H9 (cell line): ENCODE measurements at regions not wholly inside any gene's neighbourhood (a gene's known extent, or its start where the extent isn't known, plus 50 kb on each side); places are given as distances from the start of the nearest gene placed in this dataset.

Experiments used
- DNase-seq: peaks from one replicate; pipeline ENCODE4 v3.0.0-alpha.2; 2017
- H2AFZ ChIP-seq: one replicate; pipeline ENCODE4 v1.6.1; 2013; ENCODE audit warnings: mild to moderate bottlenecking, low read length, control low read depth, moderate library complexity
- H2AK5ac ChIP-seq: 2 replicates; pipeline ENCODE4 v1.6.1; 2013; ENCODE audit warnings: low read length, control low read depth, mixed read lengths; ENCODE audit not compliant: insufficient read length
- H2BK120ac ChIP-seq: one replicate; pipeline ENCODE4 v1.6.1; 2013; ENCODE audit warnings: low read depth, mild to moderate bottlenecking, low read length, control low read depth, inconsistent platforms; ENCODE audit not compliant: poor library complexity, severe bottlenecking
- H2BK12ac ChIP-seq: 2 replicates; pipeline ENCODE4 v1.6.1; 2013; ENCODE audit warnings: low read length, control low read depth, mixed read lengths, low read depth; ENCODE audit not compliant: insufficient read length
- H2BK15ac ChIP-seq: 2 replicates; pipeline ENCODE4 v1.6.1; 2013; ENCODE audit warnings: low read depth, low read length, control low read depth
- H2BK20ac ChIP-seq: one replicate; pipeline ENCODE4 v1.6.1; 2013; ENCODE audit warnings: low read depth, mild to moderate bottlenecking, low read length, control low read depth, inconsistent platforms; ENCODE audit not compliant: poor library complexity, severe bottlenecking
- H2BK5ac ChIP-seq: 2 replicates; pipeline ENCODE4 v1.6.1; 2013; ENCODE audit warnings: low read length, control low read depth, mixed read lengths; ENCODE audit not compliant: insufficient read length
- H3K14ac ChIP-seq: 2 replicates; pipeline ENCODE4 v1.6.1; 2013; ENCODE audit warnings: low read length, control low read depth; ENCODE audit not compliant: insufficient read depth
- H3K18ac ChIP-seq: 2 replicates; pipeline ENCODE4 v1.6.1; 2013; ENCODE audit warnings: low read depth, mild to moderate bottlenecking, mixed read lengths, low read length, control low read depth; ENCODE audit not compliant: insufficient read length
- H3K23ac ChIP-seq: 2 replicates; pipeline ENCODE4 v1.6.1; 2013; ENCODE audit warnings: low read length, control low read depth, mixed read lengths, low read depth; ENCODE audit not compliant: insufficient read length
- H3K23me2 ChIP-seq: 2 replicates; pipeline ENCODE4 v1.6.1; 2013; ENCODE audit warnings: low read depth, mild to moderate bottlenecking, mixed read lengths, low read length, control low read depth; ENCODE audit not compliant: insufficient read length, poor library complexity, severe bottlenecking
- H3K27ac ChIP-seq: 2 replicates; pipeline ENCODE4 v1.5.1; 2013; ENCODE audit warnings: low read length, control low read depth, mixed read lengths, low read depth; ENCODE audit not compliant: insufficient read length
- H3K27me3 ChIP-seq: 2 replicates; pipeline ENCODE4 v1.6.1; 2013; ENCODE audit warnings: low read length, control low read depth, inconsistent platforms; ENCODE audit not compliant: insufficient read depth
- H3K4ac ChIP-seq: 2 replicates; pipeline ENCODE4 v1.6.1; 2013; ENCODE audit warnings: low read depth, mild to moderate bottlenecking, control low read depth, inconsistent platforms, low read length, moderate library complexity
- H3K4me1 ChIP-seq: 2 replicates; pipeline ENCODE4 v1.6.1; 2013; ENCODE audit warnings: low read length, control low read depth, inconsistent platforms; ENCODE audit not compliant: insufficient read depth
- H3K4me2 ChIP-seq: 2 replicates; pipeline ENCODE4 v1.6.1; 2013; ENCODE audit warnings: low read length, control low read depth, mixed read lengths; ENCODE audit not compliant: insufficient read length, insufficient read depth
- H3K56ac ChIP-seq: 2 replicates; pipeline ENCODE4 v1.6.1; 2013; ENCODE audit warnings: low read depth, mild to moderate bottlenecking, mixed read lengths, low read length, control low read depth; ENCODE audit not compliant: insufficient read length
- H3K79me1 ChIP-seq: 2 replicates; pipeline ENCODE4 v1.6.1; 2013; ENCODE audit warnings: low read depth, mild to moderate bottlenecking, moderate library complexity, low read length, control low read depth, inconsistent platforms; ENCODE audit not compliant: insufficient read depth, poor library complexity, severe bottlenecking
- H3K79me2 ChIP-seq: 2 replicates; pipeline ENCODE4 v1.6.1; 2013; ENCODE audit warnings: low read length, control low read depth, inconsistent platforms; ENCODE audit not compliant: insufficient read depth
- H3K9ac ChIP-seq: 2 replicates; pipeline ENCODE4 v1.6.1; 2013; ENCODE audit warnings: low read length, control low read depth, mixed read lengths; ENCODE audit not compliant: insufficient read length; ENCODE audit errors: extremely low read depth
- H3K9me3 ChIP-seq: one replicate; pipeline ENCODE4 v1.6.1; 2013; ENCODE audit warnings: low read depth, low read length, inconsistent platforms; ENCODE audit not compliant: control insufficient read depth
- H3T11ph ChIP-seq: one replicate; pipeline ENCODE4 v1.6.1; 2013; ENCODE audit warnings: mild to moderate bottlenecking, low read length, control low read depth, inconsistent platforms
- H4K20me1 ChIP-seq: one replicate; pipeline ENCODE4 v1.6.1; 2013; ENCODE audit not compliant: control insufficient read depth, insufficient read length, insufficient read depth
- H4K5ac ChIP-seq: 2 replicates; pipeline ENCODE4 v1.6.1; 2013; ENCODE audit warnings: low read depth, mild to moderate bottlenecking, mixed read lengths, low read length, control low read depth; ENCODE audit not compliant: insufficient read length
- H4K8ac ChIP-seq: replicated peaks from 2 replicates; pipeline ENCODE4 v1.6.1; 2013; ENCODE audit warnings: low read length, control low read depth, mixed read lengths, low read depth; ENCODE audit not compliant: insufficient read length
- H4K91ac ChIP-seq: 2 replicates; pipeline ENCODE4 v1.6.1; 2013; ENCODE audit warnings: low read depth, mild to moderate bottlenecking, moderate library complexity, mixed read lengths, low read length, control low read depth; ENCODE audit not compliant: insufficient read length
- H3K27ac Mint-ChIP-seq, 3 experiments: 2 replicates in 2 of 3; 3 replicates in 1 of 3; pipeline ENCODE4 v1.8.0; 2020 to 2021; ENCODE audit warnings: mixed read lengths in 3 of 3, mild to moderate bottlenecking in 1 of 3, moderate library complexity in 1 of 3
- H3K27me3 Mint-ChIP-seq: 2 replicates; pipeline ENCODE4 v1.8.0; 2021; ENCODE audit warnings: low read depth, mild to moderate bottlenecking, moderate library complexity, mixed read lengths
- H3K36me3 Mint-ChIP-seq, 3 experiments: 2 replicates in 2 of 3; 3 replicates in 1 of 3; pipeline ENCODE4 v1.8.0; 2020 to 2021; ENCODE audit warnings: low read depth in 3 of 3, mixed read lengths in 3 of 3; ENCODE audit not compliant: insufficient read depth in 1 of 3
- H3K4me1 Mint-ChIP-seq, 2 experiments: 2 replicates each; pipeline ENCODE4 v1.8.0; 2020; ENCODE audit warnings: mixed read lengths in 2 of 2
- H3K4me3 Mint-ChIP-seq, 2 experiments: 2 replicates in 1 of 2; 3 replicates in 1 of 2; pipeline ENCODE4 v1.8.0; 2020 to 2021; ENCODE audit warnings: mild to moderate bottlenecking in 2 of 2, mixed read lengths in 2 of 2, moderate library complexity in 1 of 2
- H3K9me3 Mint-ChIP-seq, 2 experiments: 2 replicates in 1 of 2; 3 replicates in 1 of 2; pipeline ENCODE4 v1.8.0; 2020; ENCODE audit warnings: mild to moderate bottlenecking in 2 of 2, mixed read lengths in 2 of 2, moderate library complexity in 1 of 2
- WGBS: extraction: QIAGEN DNeasy Blood & Tissue Kit; methylation state at CpG from one replicate; pipeline ENCODE4 v1.1.7; 2013; ENCODE audit warnings: missing lambda C conversion rate, low lambda C conversion rate, mixed read lengths; ENCODE audit not compliant: insufficient read length; ENCODE audit errors: extremely low coverage; 5-methylcytosine and 5-hydroxymethylcytosine counted together
- TF ChIP-seq, protein P1 (sequence below): fragments of 200-600 bp; sonication (generic); conservative IDR thresholded peaks from 3 replicates; pipeline ENCODE4 v1.8.0; 2021; ENCODE audit warnings: antibody characterized with exemption, mild to moderate bottlenecking

DNA sequence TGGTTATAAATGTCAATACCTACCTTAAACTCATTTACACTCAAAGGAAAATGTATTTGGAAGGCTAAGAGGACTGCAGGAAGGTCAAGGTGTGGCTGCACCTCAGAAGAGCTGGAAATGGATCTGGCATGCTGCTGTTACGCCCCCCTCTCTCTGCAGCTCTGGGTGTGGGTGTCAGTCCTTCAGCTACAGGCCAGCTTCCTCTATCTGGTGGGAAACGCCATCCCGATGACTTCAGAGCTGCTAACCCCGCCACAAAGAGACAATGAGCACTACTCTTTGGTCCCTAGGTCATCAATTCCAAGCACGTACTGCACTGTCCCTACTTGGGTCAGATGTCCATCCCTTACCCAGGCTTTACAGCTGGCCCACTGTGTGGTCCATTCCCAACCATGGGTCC is 74.2 kb downstream of the TEX35 start:
- Histone ChIP-seq H3K14ac (no peak overlapping the region), H3K56ac (no peak overlapping the region), H3K79me1 (no peaks in the 10 kb centered on the region), H2BK5ac (no peak overlapping the region), H4K91ac (no peak overlapping the region), H3K23me2 (no peaks in the 10 kb centered on the region), H2BK15ac (no peak overlapping the region), H4K8ac (no peak overlapping the region), H3K9ac (no peak overlapping the region), H3T11ph (no peak overlapping the region), H3K4ac (no peak overlapping the region), H3K18ac (no peak overlapping the region), H2BK120ac (no peak overlapping the region), H3K9me3 (no peaks in the 10 kb centered on the region), H2AFZ (no peak overlapping the region), H2BK20ac (no peak overlapping the region), H3K4me2 (no peak overlapping the region), H2AK5ac (no peak overlapping the region), H3K27me3 (no peaks in the 10 kb centered on the region), H4K5ac (no peak overlapping the region), H3K27ac (no peak overlapping the region), H3K79me2 (no peaks in the 10 kb centered on the region), H3K4me1 (peaks cover under 1% of the 10 kb centered on the region; the same call in 1 of the 2 replicates), H3K23ac (no peak overlapping the region), H4K20me1 (no peaks in the 10 kb centered on the region), H2BK12ac (no peak overlapping the region)
- Mint-ChIP-seq H3K4me1 (peaks cover 12 to 18% of the 10 kb centered on the region in 2 experiments), H3K9me3 (peaks cover 12 to 13% of the 10 kb centered on the region in 2 experiments), H3K36me3 (peaks cover 0 to 12% (median 3%) of the 10 kb centered on the region in 3 experiments; a peak in 5 of 7 replicates), H3K4me3 (no peak overlapping the region), H3K27me3 (peaks cover 35% of the 10 kb centered on the region), H3K27ac (no peak overlapping the region; a peak in 1 of 7 replicates)
- no peak for DNase-seq
- TF ChIP-seq, protein P1, sequence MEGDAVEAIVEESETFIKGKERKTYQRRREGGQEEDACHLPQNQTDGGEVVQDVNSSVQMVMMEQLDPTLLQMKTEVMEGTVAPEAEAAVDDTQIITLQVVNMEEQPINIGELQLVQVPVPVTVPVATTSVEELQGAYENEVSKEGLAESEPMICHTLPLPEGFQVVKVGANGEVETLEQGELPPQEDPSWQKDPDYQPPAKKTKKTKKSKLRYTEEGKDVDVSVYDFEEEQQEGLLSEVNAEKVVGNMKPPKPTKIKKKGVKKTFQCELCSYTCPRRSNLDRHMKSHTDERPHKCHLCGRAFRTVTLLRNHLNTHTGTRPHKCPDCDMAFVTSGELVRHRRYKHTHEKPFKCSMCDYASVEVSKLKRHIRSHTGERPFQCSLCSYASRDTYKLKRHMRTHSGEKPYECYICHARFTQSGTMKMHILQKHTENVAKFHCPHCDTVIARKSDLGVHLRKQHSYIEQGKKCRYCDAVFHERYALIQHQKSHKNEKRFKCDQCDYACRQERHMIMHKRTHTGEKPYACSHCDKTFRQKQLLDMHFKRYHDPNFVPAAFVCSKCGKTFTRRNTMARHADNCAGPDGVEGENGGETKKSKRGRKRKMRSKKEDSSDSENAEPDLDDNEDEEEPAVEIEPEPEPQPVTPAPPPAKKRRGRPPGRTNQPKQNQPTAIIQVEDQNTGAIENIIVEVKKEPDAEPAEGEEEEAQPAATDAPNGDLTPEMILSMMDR, result no peak
- WGBS, result no CpG with 5 or more reads among the region's 5 CpGs
